HG03469 (cell line): ENCODE measurements at regions not wholly inside any gene's neighbourhood (a gene's known extent, or its start where the extent isn't known, plus 50 kb on each side); places are given as distances from the start of the nearest gene placed in this dataset.

ENCODE experiments used
- ATAC-seq: cut with Tn5 transposase; IDR thresholded peaks from one replicate; pipeline ENCODE4 v1.9.1; 2021; ENCODE audit warnings: mild to moderate bottlenecking, moderate library complexity, moderate number of reproducible peaks; ENCODE audit not compliant: unreplicated experiment

DNA sequence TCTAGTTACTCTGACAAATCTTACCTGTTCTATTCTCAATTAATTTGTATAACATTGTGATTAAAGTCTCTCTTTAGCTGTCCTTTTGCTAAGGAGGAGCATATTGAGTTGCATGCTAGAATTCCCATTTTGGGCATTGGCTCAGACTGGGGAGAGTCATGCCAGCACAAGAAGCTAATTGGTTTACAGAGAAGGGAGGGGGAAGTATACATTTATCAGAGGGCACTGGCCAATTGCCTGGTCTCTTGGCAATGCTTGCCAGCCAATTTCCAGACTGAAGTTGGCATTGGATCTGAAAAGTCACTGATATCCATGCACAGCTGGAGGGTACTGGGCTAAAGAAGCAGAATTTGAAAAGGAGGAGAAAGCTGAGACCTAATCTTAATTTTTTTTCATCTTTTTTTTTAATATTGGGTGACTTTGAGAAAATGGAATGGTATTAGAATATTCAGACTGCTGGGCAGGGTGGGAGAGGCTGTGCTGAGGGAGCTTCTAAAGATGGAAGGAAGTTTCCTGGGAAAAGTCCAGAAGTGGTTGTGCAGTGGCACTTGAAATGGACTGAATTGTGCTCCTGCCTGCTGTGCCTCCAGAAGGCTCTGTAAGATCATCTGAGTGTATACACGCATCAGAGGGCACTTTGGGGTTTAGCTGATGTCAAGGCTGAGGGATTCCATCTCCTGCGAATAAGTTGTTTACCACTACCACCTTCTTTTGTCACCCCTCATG lies 365.2 kb upstream of the DPH6 start:
- ATAC-seq, result no peak

DNA sequence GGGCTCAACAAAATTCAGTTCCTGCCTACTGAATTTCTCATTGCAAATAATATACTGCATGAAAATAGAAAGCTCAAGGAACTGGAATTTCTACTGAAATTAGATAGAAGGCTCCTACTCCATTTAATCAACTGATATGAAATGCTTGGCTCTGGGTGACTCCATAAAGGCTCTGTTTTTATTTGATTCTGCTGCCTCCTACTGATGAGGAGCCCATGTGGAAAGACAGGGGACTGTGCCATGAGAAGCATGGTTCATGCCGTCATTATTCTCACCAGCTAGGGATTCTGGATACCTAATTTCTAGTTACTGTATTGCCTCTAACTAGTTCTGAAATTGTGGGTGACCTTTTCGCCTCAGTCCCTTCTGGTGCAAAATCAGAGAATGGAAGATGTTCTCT lies 366.2 kb upstream of the DPH6 start:
- no peak for ATAC-seq

DNA sequence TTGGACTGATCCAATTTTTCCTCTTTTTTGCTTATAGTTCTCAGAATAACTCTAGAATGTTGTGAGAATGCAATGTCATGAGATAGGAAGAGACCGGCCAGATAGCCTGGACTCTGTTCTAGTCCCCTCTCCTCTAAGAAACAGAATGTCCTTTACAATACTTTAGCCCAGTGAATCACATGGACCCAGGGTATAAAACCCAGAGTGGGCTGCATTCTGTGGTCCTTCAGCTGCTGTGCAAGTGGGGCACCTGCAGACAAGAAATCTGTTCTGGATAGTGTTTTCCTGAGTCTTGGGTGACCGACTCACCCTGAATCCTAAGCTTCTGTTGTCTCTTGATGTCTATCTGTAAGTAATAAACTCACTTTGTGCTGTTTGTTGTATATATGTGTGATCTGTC lies 368.6 kb upstream of the DPH6 start:
- no peak for ATAC-seq

DNA sequence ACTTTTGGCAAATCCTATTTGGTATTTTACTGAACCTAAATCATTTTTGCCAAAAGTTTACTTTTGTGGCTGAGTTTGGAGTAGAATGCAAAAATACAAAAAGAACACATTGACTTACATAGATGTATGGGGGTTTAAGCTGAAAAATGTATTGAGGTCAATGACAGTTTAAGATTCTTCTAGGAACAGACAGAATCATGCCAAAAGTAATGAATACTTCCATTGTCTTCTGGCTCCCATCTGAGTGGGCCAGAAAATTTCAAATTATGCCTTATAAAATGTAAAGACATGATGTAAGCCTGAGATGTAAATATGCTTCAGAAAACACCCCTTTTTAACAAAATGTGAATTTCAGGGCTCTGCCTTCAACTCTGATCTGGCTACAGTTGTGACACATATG lies 375.1 kb upstream of the DPH6 start:
- ATAC-seq, result no peak

DNA sequence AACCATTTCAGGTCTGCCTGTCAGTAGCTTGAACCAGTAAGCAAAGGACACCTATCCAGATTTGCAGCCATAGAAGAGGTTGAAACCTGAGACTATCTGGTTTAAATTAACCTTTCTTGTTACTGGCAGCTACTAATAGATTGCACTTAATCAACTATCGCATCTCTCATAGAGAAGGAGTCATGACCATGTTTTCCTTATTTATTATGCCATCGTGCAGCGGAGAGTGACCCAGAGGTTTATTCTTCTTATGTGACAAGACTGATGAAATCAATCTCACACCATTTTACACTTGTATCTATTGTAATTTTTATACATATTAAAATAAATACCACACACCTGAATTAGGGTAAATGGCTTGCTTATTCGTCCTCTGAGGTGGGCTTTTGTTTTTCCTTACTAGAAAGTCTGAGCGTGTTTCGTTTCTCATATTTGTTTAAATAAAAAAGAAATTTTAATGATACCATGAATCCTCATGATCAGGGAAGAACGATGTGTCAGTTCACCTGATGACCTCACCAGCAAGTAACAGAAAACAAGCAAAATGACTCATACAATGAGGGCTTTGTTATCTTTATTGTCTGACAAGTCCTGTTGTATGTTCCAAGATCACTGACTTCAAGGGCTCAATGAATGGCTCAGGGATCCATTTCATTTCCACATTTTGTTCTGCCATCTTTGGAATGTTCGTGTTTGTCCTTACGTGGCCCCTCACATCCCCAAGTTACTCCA lies 379.5 kb upstream of the DPH6 start:
- no peak for ATAC-seq

DNA sequence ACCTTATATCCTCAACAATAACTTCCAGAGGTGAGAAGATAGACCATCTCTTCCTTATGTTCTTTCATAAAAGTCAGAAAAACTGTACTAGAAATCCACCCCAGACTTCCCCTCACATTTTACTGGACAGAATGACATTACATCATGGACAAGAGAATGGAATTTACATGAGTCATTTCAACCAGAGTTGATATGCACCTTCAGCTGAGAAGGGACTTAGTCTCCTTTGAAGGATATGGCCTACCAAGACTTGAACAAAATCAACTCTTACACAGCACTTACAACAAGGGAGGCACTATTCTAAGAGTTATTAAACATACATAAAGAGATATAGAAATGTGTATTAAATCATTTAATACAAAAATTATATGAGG lies 380.0 kb upstream of the DPH6 start:
- ATAC-seq, result no peak

DNA sequence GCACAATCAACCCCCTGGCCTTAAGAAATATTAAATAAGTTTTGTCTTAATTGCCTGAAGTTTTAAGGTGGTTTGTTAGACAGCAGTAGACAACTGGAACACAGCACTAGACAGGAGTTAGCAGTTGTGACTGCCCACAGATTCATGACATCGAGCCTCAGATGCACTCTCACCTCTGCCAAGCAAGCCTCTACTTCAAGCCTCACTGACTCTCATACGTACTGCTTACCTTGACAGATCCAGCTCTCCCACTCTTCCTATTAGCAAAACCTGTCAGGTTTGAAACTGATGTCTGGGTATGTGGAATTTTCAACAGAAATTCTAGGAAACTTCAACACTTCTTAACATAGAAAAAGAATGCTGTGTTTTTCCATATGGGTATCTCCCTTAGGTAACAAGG lies 382.9 kb upstream of the DPH6 start:
- ATAC-seq, result no peak

DNA sequence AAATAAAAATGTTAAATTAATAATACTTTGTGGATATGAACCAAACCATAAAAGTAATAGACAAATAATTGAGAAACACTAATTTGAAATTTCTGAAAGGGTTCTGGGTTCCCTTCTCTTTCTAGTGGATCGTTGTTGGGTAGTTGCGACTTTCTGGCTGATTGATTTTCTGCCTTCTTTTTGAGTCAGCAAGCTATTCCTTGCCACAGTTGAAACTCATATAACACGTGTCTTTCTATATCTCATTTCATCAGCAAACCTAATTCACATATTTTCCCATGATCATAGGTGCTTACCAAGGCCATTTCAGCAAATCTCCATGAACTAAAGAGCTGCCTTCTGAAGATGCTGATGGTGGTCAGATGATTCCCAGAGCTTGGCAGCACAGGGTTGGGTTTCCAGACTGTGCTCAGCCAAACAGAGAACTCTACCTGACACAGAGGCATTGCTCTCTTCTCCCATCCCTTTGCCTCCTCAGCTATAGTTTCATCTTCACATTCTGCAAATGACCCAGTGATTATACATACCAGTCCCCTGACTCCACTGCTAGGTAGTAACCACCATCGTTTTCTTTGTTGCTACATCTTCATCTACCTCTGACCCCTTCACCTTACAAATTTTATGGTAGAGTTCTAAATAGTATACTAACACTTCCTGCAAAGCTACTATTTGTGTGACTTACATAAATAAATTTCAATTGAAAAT lies 383.9 kb upstream of the DPH6 start:
- ATAC-seq, result no peak

DNA sequence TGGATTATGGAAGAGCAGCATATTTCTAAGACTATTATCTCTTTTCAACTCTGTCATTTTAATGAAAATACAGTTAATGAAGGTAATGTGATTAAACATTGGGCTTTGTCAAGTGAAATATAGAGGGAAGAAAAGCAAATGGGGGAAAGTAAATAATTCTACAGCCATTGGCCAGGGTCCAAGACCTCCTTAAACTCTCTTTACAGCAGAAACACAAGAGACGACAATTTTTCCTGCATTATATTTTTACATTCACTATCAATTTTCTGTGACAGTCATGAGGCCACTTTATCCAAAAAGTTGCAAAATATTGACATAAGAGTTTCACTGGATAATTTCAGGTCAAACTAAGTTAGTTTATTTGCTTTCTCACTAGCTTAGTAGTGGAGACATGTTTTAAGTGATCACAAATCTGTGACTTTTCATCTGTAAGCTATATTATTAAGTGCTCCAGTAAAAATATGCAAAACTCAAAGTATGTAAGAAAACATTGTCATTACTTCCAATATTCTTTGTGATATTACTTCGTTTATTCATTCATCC lies 385.9 kb upstream of the DPH6 start:
- no peak for ATAC-seq

DNA sequence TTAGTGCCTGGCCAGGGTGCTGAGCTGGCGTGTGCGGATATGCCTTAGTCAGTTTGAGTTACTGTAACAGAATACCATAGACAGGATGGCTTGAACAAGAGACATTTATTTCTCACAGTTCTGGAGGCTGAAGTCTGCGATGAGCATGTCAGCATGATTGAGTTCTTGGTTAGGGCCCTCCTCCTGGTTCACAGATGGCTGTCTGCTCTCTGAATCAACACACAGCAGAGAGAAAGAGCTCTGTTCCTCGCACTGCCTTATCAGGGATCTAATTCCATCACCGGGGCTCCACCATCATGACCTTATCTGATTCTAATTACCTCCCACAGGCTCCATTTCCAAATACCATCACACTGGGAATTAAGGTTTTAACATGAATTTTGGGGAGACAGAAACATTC lies 386.6 kb upstream of the DPH6 start:
- ATAC-seq, result no peak

DNA sequence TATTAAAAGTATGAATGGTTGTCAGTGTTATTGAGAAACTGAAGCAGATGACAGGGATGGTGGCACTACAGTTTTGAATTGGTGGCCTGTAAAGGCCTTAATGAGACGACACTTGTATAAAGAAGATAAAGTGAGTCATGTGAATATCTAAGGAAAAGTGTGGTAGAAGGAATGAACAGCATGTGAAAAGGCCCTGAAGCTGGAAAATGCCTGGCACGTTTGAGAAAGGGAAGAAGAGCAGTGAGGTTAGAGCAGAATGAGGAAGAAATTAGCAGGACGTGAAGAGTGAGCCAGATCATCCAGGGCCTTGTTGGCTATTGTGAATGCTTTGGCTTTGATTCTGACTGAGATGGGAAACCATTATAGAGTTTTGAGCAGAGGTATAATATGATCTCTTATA lies 387.6 kb upstream of the DPH6 start:
- ATAC-seq, result no peak

DNA sequence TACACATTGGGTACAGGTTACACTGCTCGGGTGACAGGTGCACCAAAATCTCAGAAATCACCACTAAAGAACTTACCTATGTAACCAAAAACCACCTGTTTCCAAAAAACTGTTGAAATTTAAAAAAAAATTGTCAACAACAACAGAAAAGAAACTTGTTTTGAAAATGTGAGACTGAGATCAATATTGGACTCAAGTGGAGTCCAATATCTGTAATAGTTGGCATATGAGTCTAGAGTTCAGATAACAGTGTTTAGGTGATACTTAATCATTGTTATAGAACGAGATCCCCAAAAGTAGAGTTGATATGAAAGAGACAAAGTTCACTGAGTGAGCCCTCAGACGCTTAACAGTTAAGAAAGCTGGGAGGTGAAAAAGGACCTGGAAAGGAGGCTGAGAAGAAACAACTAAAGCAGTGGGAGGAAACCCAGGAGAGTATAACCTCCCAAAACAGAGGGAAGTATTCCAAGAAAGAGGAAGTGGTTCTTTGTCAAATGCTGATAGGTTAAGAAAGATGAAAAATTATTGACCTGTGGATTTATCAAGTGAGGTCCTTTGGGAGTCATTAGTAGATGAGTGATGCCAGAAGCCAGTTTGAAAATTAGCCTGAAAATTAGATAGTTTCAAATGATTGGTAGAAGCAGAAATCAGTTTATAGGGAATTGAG lies 388.6 kb upstream of the DPH6 start:
- no peak for ATAC-seq

DNA sequence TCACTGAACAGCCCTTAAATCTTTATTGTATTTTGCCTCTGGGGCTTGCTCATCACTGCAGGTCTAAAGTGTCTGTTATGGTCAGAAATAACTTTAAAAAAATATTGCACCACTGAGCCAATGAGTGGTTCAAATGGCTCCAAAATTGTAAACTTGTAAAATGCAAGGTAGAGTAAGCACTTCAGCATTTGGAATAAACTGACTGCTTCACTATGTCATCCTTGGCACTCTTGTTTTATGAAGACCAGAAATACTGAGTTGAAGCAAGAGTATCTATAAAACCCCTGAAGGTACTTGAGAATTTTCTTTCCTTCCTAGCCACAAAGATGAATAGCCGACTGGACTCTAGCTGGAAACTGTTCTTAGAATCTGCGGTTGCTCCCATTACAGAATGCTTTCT lies 390.3 kb upstream of the DPH6 start:
- ATAC-seq, result no peak

DNA sequence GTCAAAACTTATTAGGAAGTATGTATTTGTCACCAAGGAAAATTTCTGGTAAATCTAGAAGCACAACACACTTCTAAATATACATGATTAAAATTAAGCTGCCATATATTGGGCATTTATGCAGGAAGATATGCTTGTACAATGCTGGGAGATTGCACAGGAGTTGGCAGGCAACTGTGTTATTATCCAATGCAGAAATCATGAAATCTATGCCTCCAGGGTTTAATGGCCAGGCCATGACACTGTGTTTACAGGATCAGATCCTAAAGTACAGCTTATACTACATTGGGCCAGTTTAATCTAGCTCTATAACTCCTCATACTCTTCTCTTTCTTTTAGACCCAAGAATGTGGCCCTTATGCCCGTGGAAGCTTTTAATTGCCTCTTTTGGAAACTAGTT lies 391.4 kb upstream of the DPH6 start:
- no peak for ATAC-seq

DNA sequence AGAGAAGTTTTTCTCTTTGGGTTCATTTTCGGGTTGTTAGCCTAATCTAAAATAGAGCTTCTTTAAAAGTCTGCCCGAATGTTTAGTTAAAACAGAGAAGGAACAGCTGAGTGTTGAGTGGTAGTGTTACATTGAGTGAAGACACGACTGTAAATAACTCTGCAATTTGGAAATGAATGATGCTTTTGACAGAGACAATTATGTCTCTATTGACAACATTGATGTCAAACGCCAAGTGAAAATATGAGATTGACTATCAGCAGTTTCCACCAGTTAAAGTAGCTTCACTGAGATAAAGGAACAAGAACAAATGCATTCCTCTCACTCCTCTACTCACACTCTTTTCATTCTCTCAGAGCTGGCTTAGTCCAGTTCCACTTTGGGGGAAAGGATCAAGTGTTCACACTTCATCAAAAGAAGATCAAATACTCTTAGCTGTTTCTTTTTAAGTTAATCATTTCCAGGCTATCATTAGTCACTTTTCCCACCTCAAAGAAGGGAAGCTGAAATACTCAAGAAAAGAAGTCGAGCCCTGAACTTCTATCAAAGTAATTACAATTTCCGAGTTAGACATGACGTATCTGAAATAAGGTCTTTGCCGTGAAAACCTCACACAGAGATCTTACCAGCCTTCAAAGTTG lies 399.1 kb upstream of the DPH6 start:
- no peak for ATAC-seq

DNA sequence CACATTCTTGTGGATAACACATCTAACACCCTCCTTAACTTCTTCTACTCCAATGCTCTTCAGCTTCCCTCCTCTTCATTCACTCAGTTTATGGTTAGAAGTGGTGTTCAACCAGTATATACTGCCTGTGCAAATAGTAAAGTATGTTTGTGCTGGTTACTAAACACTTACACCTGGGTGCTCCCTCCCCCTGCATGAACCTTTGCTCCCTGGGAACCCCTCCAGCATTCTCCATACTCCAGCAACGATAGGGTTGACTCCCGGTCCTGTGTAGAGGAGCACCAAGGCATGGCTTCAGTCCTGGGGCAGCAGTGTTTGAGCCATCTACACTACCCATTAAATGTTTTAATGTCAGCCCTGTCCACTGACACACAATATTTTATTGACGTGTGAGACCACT lies 407.5 kb upstream of the DPH6 start:
- no peak for ATAC-seq

DNA sequence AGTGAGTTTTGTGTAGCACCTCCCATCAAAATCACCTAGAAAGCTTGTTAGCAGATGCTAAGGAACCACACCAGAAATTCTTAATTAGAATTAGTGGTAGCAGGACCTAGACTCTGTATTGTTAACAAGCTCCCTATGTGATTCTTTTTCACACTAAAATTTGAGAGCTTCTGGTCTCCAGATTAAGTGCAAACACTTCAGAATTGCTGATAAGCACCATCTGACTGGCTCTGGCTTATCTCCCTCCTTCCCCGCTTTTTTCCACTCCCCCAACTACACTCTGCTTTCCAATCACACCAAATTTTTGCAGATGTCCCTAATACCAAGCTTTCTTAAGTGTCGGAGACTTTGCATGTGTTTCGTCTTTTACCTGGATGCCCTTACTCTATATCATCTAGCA lies 410.1 kb upstream of the DPH6 start:
- ATAC-seq, result no peak

DNA sequence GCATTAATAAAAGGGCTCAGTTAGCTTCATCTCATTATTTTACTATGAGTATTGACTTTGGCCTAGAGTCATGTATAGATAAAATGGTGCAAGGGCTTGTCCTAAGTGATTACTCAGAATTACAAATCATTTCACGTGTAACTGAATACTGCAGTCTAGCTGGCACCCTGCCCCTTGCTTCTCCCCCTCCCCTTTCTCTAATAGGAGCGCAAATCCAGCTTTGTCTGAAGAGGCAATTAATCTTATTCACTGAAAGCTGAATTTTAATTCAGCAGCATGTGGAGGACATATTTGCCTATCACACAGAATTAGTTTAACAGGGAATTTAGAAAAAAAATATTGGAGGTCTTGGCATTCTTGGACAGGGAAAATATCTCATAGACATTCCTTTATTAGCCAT lies 412.1 kb upstream of the DPH6 start:
- no peak for ATAC-seq

DNA sequence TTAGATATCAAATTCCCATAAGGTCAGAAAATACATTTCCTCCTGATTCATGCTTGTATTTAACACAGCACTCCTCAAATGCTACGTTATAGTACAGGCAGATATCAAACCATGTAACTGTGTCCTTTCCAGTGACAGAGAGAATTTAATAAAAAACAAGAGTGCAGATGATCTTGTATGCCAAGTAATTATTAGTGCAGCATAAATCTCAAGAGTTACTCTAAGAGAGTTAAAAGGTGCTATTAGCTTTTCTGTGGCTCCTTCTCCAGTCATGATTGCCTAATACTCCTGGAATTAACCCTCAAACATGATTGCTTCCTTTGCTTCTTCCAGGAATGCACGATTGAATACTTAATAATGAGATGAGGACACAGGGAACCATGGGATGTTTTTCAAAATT lies 413.0 kb upstream of the DPH6 start:
- ATAC-seq, result no peak

DNA sequence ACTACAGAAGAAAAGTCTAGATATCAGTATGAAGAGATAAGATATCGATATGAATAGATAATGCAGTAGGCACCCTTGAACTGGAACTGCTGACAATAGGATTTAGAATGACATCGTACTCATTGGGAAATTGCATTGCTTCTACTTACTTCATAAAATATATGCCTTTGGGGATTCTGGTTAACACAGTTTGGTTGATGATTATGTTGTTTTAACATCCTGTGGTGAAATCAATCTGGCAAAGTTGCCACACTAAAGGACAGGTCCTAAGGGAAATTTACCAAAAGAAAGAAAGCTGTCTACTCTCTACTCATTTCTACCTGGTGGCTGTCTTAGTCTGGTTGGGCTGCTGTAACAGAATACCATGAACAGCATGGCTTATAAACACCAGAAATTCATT lies 417.4 kb upstream of the DPH6 start:
- no peak for ATAC-seq

DNA sequence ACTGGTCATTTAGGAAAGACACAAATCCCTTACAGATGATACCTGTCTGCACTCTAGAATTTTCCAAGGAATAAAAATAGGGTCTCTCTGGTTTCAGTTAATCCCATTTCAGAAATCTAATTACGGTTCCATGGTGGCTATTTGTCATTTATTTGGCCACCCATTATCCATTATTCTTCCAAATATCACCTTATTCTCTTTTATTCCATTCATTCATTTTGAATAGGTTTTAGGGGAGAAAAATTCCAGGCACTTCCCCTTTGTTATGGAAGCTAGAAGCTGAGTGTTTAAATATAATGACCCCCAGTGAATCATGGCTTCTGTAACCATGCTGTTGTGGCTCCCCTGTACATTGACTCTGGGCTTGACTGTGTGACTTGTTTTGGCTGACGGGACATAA lies 420.8 kb upstream of the DPH6 start:
- no peak for ATAC-seq
